Adrenal gland (tissue), 5 donors: ENCODE measurements at regions not wholly inside any gene's neighbourhood (a gene's known extent, or its start where the extent isn't known, plus 50 kb on each side); places are given as distances from the start of the nearest gene placed in this dataset.

Experiments used
- CTCF ChIP-seq, 6 experiments: fragments of 450-650 bp in 4 of 6; fragments of 200-600 bp in 2 of 6; sonication (generic) in 1 of 6; IDR thresholded peaks; 1 replicate in 5 of 6; 2 replicates in 1 of 6; pipeline versions ENCODE4 v1.5.1 to v1.8.0; 2016 to 2021; ENCODE audit warnings: antibody characterized with exemption in 6 of 6, mild to moderate bottlenecking in 2 of 6, moderate library complexity in 1 of 6
- POLR2A ChIP-seq, 2 donors: fragments of 450-650 bp; IDR thresholded peaks; one replicate each; pipeline ENCODE4 v1.6.1; 2017; ENCODE audit warnings: antibody characterized with exemption in 2 of 2, mild to moderate bottlenecking in 2 of 2, moderate library complexity in 1 of 2
- donor health status: DM: no; HTN: no; CAD: no.

- TF ChIP-seq CTCF (IDR thresholded peaks at IDR 0.05) (no peak), POLR2A (IDR thresholded peaks at IDR 0.05) (no peak)
These were observed 1438.7 kb downstream of the C4orf33 start for GRCh38 chr4:130534651-130535050.
